ENCODE measurements at regions not wholly inside any gene's neighbourhood (a gene's known extent, or its start where the extent isn't known, plus 50 kb on each side); places are given as distances from the start of the nearest gene placed in this dataset.

- no peaks in the 10 kb centered on the region for H3K9me3 ChIP-seq (ENCODE audit: low read length)
- H3K4me2 ChIP-seq (ENCODE audit: low read length) = no peak overlapping the region
- H3K9me2 ChIP-seq (replicated peaks; ENCODE audit: low read length) = no peaks in the 10 kb centered on the region
- no TSS peak for BruUV-seq (replicated peaks)
- ChIA-PET CTCF (no interaction called here), POLR2A (ENCODE audit: unreplicated experiment) (interaction anchor here (0.5 kb wide), 1 partner anchor 472 kb away, joined by 4 read pairs; no protein-coding TSS in a partner anchor)
- intact Hi-C loops (cut with micrococcal nuclease) = loop anchor here (10.0 kb wide), 1 partner anchor 416 kb away; no protein-coding TSS in a partner anchor
- no peak overlapping the region for H2AFZ ChIP-seq (ENCODE audit: low read length)
- DNase-seq (no peak), ATAC-seq (no peak)
- no peaks in the 10 kb centered on the region for H3K27me3 ChIP-seq (ENCODE audit: low read length)
- H3K9ac ChIP-seq (ENCODE audit: low read length) = no peak overlapping the region
- no peaks in the 10 kb centered on the region for H3F3A ChIP-seq (ENCODE audit: low read length, unreplicated experiment)
- TF ChIP-seq EZH2phosphoT487 (IDR thresholded peaks at IDR 0.05; ENCODE audit: borderline replicate concordance, low read length) (no peak), EZH2 (IDR thresholded peaks at IDR 0.05; ENCODE audit: low read length, unreplicated experiment) (no peak)
- H3K36me3 ChIP-seq (ENCODE audit: low read depth, low read length) = no peaks in the 10 kb centered on the region
- H3K4me1 ChIP-seq (ENCODE audit: insufficient read depth, low read length) = no peaks in the 10 kb centered on the region
- H3K4me3 ChIP-seq (ENCODE audit: low read length) = no peak overlapping the region
- no peak overlapping the region for H3K27ac ChIP-seq (ENCODE audit: low read length)
- no peaks in the 10 kb centered on the region for H3K79me2 ChIP-seq (ENCODE audit: low read length)
- H4K20me1 ChIP-seq (ENCODE audit: low read length) = no peaks in the 10 kb centered on the region
Observed at GRCh38 chr21:14850394-14850793, 214.4 kb downstream of the NRIP1 start.

- Histone ChIP-seq H3K27ac (ENCODE audit: low read length) (no peak overlapping the region), H2AFZ (ENCODE audit: low read length) (no peak overlapping the region), H3K9ac (ENCODE audit: low read length) (no peak overlapping the region), H3K9me2 (replicated peaks; ENCODE audit: low read length) (no peaks in the 10 kb centered on the region), H3K4me1 (ENCODE audit: insufficient read depth, low read length) (no peaks in the 10 kb centered on the region), H3K36me3 (ENCODE audit: low read depth, low read length) (no peaks in the 10 kb centered on the region), H4K20me1 (ENCODE audit: low read length) (no peaks in the 10 kb centered on the region), H3K9me3 (ENCODE audit: low read length) (no peaks in the 10 kb centered on the region), H3K27me3 (ENCODE audit: low read length) (no peaks in the 10 kb centered on the region), H3F3A (ENCODE audit: low read length, unreplicated experiment) (no peaks in the 10 kb centered on the region), H3K4me2 (ENCODE audit: low read length) (no peak overlapping the region), H3K4me3 (ENCODE audit: low read length) (no peak overlapping the region), H3K79me2 (ENCODE audit: low read length) (no peaks in the 10 kb centered on the region)
- ChIA-PET CTCF (no interaction called here), POLR2A (ENCODE audit: unreplicated experiment) (no interaction called here)
- intact Hi-C loops (cut with micrococcal nuclease) = no loop called here
- no peak for ATAC-seq
- BruUV-seq (replicated peaks) = no TSS peak
- DNase-seq = no peak
- no peak for TF ChIP-seq EZH2phosphoT487 (IDR thresholded peaks at IDR 0.05; ENCODE audit: borderline replicate concordance, low read length)
Observed at GRCh38 chr21:14846621-14847020, 218.2 kb downstream of the NRIP1 start.

- Histone ChIP-seq H3K4me3 (ENCODE audit: low read length) (no peak overlapping the region), H3K4me2 (ENCODE audit: low read length) (no peak overlapping the region), H3K9me2 (replicated peaks; ENCODE audit: low read length) (0 out of 2 replicates have a peak, but pooled peaks cover 2% of the 10 kb centered on the region), H3K4me1 (ENCODE audit: insufficient read depth, low read length) (no peaks in the 10 kb centered on the region), H3K9ac (ENCODE audit: low read length) (no peak overlapping the region), H3K27ac (ENCODE audit: low read length) (no peak overlapping the region), H3F3A (ENCODE audit: low read length, unreplicated experiment) (no peaks in the 10 kb centered on the region), H3K36me3 (ENCODE audit: low read depth, low read length) (no peaks in the 10 kb centered on the region), H3K79me2 (ENCODE audit: low read length) (no peaks in the 10 kb centered on the region), H4K20me1 (ENCODE audit: low read length) (no peaks in the 10 kb centered on the region), H3K27me3 (ENCODE audit: low read length) (no peaks in the 10 kb centered on the region), H3K9me3 (ENCODE audit: low read length) (no peaks in the 10 kb centered on the region), H2AFZ (ENCODE audit: low read length) (no peak overlapping the region)
- ChIA-PET CTCF (no interaction called here), POLR2A (ENCODE audit: unreplicated experiment) (no interaction called here)
- ATAC-seq = no peak
- intact Hi-C loops (cut with micrococcal nuclease) = no loop called here
- no peak for TF ChIP-seq EZH2 (IDR thresholded peaks at IDR 0.05; ENCODE audit: low read length, unreplicated experiment)
- no peak for TF ChIP-seq CTCF (conservative IDR thresholded peaks at IDR 0.05; ENCODE audit: low read depth, low read length)
- TF ChIP-seq EZH2phosphoT487 (IDR thresholded peaks at IDR 0.05; ENCODE audit: borderline replicate concordance, low read length) = no peak
- DNase-seq = no peak
- no TSS peak for BruUV-seq (replicated peaks)
Observed at GRCh38 chr21:14844001-14844400, 220.8 kb downstream of the NRIP1 start.

GRCh38 chr21:14842601-14843000 is 222.2 kb downstream of the NRIP1 start:
- Histone ChIP-seq H3F3A (ENCODE audit: low read length, unreplicated experiment) (no peaks in the 10 kb centered on the region), H3K9ac (ENCODE audit: low read length) (no peak overlapping the region), H3K4me1 (ENCODE audit: insufficient read depth, low read length) (no peaks in the 10 kb centered on the region), H2AFZ (ENCODE audit: low read length) (no peak overlapping the region), H3K36me3 (ENCODE audit: low read depth, low read length) (no peaks in the 10 kb centered on the region), H4K20me1 (ENCODE audit: low read length) (no peaks in the 10 kb centered on the region), H3K9me2 (replicated peaks; ENCODE audit: low read length) (0 out of 2 replicates have a peak, but pooled peaks cover 2% of the 10 kb centered on the region), H3K4me3 (ENCODE audit: low read length) (no peak overlapping the region), H3K9me3 (ENCODE audit: low read length) (no peaks in the 10 kb centered on the region), H3K27me3 (ENCODE audit: low read length) (no peaks in the 10 kb centered on the region), H3K27ac (ENCODE audit: low read length) (no peak overlapping the region), H3K79me2 (ENCODE audit: low read length) (no peaks in the 10 kb centered on the region), H3K4me2 (ENCODE audit: low read length) (no peak overlapping the region)
- ChIA-PET CTCF (no interaction called here), POLR2A (ENCODE audit: unreplicated experiment) (no interaction called here)
- BruUV-seq (replicated peaks) = no TSS peak
- ATAC-seq = no peak
- no peak for TF ChIP-seq EZH2 (IDR thresholded peaks at IDR 0.05; ENCODE audit: low read length, unreplicated experiment)
- no peak for TF ChIP-seq EZH2phosphoT487 (IDR thresholded peaks at IDR 0.05; ENCODE audit: borderline replicate concordance, low read length)
- TF ChIP-seq CTCF (conservative IDR thresholded peaks at IDR 0.05; ENCODE audit: low read depth, low read length) = no peak
- intact Hi-C loops (cut with micrococcal nuclease) = no loop called here
- DNase-seq = no peak
